ENCODE measurements at regions not wholly inside any gene's neighbourhood (a gene's known extent, or its start where the extent isn't known, plus 50 kb on each side); places are given as distances from the start of the nearest gene placed in this dataset.

GRCh38 chr3:159182961-159183360, 381.1 kb downstream of the MFSD1 start:
- Histone ChIP-seq H3K4me3 (ENCODE audit: low read length) (no peak overlapping the region), H3K27me3 (ENCODE audit: insufficient read depth, low read depth, low read length) (no peaks in the 10 kb centered on the region), H3K4me2 (ENCODE audit: low read length) (no peak overlapping the region), H4K20me1 (ENCODE audit: insufficient read depth) (no peaks in the 10 kb centered on the region), H3K9me3 (ENCODE audit: low read length) (no peaks in the 10 kb centered on the region), H3K79me2 (replicated peaks; ENCODE audit: insufficient read depth, low read length) (no peaks in the 10 kb centered on the region), H2AFZ (ENCODE audit: low read depth, low read length) (no peak overlapping the region), H3K27ac (ENCODE audit: low read length) (no peak overlapping the region), H3F3A (ENCODE audit: insufficient read depth, low read length, poor library complexity, severe bottlenecking) (no peaks in the 10 kb centered on the region), H3K9ac (ENCODE audit: low read length) (no peak overlapping the region), H3K36me3 (ENCODE audit: insufficient read depth, low read length) (no peaks in the 10 kb centered on the region), H3K9me2 (ENCODE audit: insufficient read depth, low read length) (no peaks in the 10 kb centered on the region)
- no peak for TF ChIP-seq TAF1 (IDR thresholded peaks at IDR 0.05; ENCODE audit: low read depth)
- TF ChIP-seq CTCF (IDR thresholded peaks at IDR 0.05; ENCODE audit: poor library complexity, severe bottlenecking), result no peak
- TF ChIP-seq EP300 (conservative IDR thresholded peaks at IDR 0.05; ENCODE audit: poor library complexity, severe bottlenecking), result no peak
- no peak for TF ChIP-seq EZH2 (IDR thresholded peaks at IDR 0.05; ENCODE audit: borderline replicate concordance, insufficient read depth, low read length, poor library complexity, severe bottlenecking)
- TF ChIP-seq MXI1 (conservative IDR thresholded peaks at IDR 0.05; ENCODE audit: poor library complexity, severe bottlenecking), result no peak
- TF ChIP-seq POLR2AphosphoS5 (IDR thresholded peaks at IDR 0.05), result no peak
- no peak for TF ChIP-seq REST (IDR thresholded peaks at IDR 0.05; ENCODE audit: borderline replicate concordance)
- no peak for TF ChIP-seq SMC3 (conservative IDR thresholded peaks at IDR 0.05; ENCODE audit: poor library complexity)
- TF ChIP-seq RAD21 (conservative IDR thresholded peaks at IDR 0.05), result no peak

- H3K27me3 ChIP-seq (ENCODE audit: insufficient read depth, low read depth, low read length), result no peaks in the 10 kb centered on the region
- H3K4me3 ChIP-seq (ENCODE audit: low read length), result no peak overlapping the region
- TF ChIP-seq TAF1 (IDR thresholded peaks at IDR 0.05; ENCODE audit: low read depth), result no peak
- TF ChIP-seq MXI1 (conservative IDR thresholded peaks at IDR 0.05; ENCODE audit: poor library complexity, severe bottlenecking), result no peak
- no peak for TF ChIP-seq CTCF (IDR thresholded peaks at IDR 0.05; ENCODE audit: poor library complexity, severe bottlenecking)
- no peak for TF ChIP-seq POLR2AphosphoS5 (IDR thresholded peaks at IDR 0.05)
- TF ChIP-seq REST (IDR thresholded peaks at IDR 0.05; ENCODE audit: borderline replicate concordance), result no peak
- TF ChIP-seq SMC3 (conservative IDR thresholded peaks at IDR 0.05; ENCODE audit: poor library complexity), result no peak
- TF ChIP-seq RAD21 (conservative IDR thresholded peaks at IDR 0.05), result no peak
- no peak for TF ChIP-seq EP300 (conservative IDR thresholded peaks at IDR 0.05; ENCODE audit: poor library complexity, severe bottlenecking)
- no peak for TF ChIP-seq EZH2 (IDR thresholded peaks at IDR 0.05; ENCODE audit: borderline replicate concordance, insufficient read depth, low read length, poor library complexity, severe bottlenecking)
- H3K9me2 ChIP-seq (ENCODE audit: insufficient read depth, low read length), result no peaks in the 10 kb centered on the region
- no peak overlapping the region for H3K27ac ChIP-seq (ENCODE audit: low read length)
- no peak overlapping the region for H3K4me2 ChIP-seq (ENCODE audit: low read length)
- H3K9ac ChIP-seq (ENCODE audit: low read length), result no peak overlapping the region
- no peaks in the 10 kb centered on the region for H3F3A ChIP-seq (ENCODE audit: insufficient read depth, low read length, poor library complexity, severe bottlenecking)
- H4K20me1 ChIP-seq (ENCODE audit: insufficient read depth), result no peaks in the 10 kb centered on the region
- no peaks in the 10 kb centered on the region for H3K79me2 ChIP-seq (replicated peaks; ENCODE audit: insufficient read depth, low read length)
- H2AFZ ChIP-seq (ENCODE audit: low read depth, low read length), result no peak overlapping the region
- no peaks in the 10 kb centered on the region for H3K36me3 ChIP-seq (ENCODE audit: insufficient read depth, low read length)
- H3K9me3 ChIP-seq (ENCODE audit: low read length), result no peaks in the 10 kb centered on the region
Measured at GRCh38 chr3:159185443-159186050, 383.7 kb downstream of the MFSD1 start.

Data from neural cell (in vitro differentiated cells).